ENCODE measurements at regions not wholly inside any gene's neighbourhood (a gene's known extent, or its start where the extent isn't known, plus 50 kb on each side); places are given as distances from the start of the nearest gene placed in this dataset.

DNA sequence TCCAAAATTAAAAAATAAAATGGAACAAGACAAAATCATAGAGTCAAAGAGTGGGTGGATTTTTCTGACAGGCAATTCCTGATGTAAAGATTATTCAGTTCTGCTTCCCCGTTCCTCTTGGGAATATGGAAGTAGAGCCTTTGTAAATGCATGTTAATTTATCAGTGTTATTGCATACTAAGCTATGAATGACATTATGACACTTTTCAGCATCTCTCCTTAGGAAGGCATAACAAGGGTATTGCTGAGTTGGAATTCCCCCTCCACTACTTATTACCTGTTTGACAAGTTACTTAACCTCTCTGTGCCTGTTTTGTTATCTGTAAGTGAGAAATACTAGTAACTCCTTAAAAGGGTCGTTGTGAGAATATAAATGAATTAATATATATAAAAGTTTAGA is 640.4 kb downstream of the LMO4 start:
- no peak for TF ChIP-seq RXRA (IDR thresholded peaks at IDR 0.05)
- TF ChIP-seq EGR1 (IDR thresholded peaks at IDR 0.05; ENCODE audit: low read depth in 2 of 2), result no peak
- TF ChIP-seq, protein P1, sequence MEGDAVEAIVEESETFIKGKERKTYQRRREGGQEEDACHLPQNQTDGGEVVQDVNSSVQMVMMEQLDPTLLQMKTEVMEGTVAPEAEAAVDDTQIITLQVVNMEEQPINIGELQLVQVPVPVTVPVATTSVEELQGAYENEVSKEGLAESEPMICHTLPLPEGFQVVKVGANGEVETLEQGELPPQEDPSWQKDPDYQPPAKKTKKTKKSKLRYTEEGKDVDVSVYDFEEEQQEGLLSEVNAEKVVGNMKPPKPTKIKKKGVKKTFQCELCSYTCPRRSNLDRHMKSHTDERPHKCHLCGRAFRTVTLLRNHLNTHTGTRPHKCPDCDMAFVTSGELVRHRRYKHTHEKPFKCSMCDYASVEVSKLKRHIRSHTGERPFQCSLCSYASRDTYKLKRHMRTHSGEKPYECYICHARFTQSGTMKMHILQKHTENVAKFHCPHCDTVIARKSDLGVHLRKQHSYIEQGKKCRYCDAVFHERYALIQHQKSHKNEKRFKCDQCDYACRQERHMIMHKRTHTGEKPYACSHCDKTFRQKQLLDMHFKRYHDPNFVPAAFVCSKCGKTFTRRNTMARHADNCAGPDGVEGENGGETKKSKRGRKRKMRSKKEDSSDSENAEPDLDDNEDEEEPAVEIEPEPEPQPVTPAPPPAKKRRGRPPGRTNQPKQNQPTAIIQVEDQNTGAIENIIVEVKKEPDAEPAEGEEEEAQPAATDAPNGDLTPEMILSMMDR (IDR thresholded peaks at IDR 0.05; ENCODE audit: low read depth, low read length, missing input control), result no peak
- TF ChIP-seq, protein P2, sequence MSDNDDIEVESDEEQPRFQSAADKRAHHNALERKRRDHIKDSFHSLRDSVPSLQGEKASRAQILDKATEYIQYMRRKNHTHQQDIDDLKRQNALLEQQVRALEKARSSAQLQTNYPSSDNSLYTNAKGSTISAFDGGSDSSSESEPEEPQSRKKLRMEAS (IDR thresholded peaks at IDR 0.05), result no peak
- no peak for TF ChIP-seq RAD21 (IDR thresholded peaks at IDR 0.05)
- no peak for TF ChIP-seq SP1 (IDR thresholded peaks at IDR 0.05)
- TF ChIP-seq GABPA (IDR thresholded peaks at IDR 0.05 in 1 of 2, conservative IDR thresholded peaks at IDR 0.05 in 1 of 2), result no peak
